DMS79 (cell line): ENCODE measurements at regions not wholly inside any gene's neighbourhood (a gene's known extent, or its start where the extent isn't known, plus 50 kb on each side); places are given as distances from the start of the nearest gene placed in this dataset.

ENCODE experiments used
- DNase-seq: peaks from one replicate; lab custom pipeline; 2025; lab: John Stamatoyannopoulos, UW

DNA sequence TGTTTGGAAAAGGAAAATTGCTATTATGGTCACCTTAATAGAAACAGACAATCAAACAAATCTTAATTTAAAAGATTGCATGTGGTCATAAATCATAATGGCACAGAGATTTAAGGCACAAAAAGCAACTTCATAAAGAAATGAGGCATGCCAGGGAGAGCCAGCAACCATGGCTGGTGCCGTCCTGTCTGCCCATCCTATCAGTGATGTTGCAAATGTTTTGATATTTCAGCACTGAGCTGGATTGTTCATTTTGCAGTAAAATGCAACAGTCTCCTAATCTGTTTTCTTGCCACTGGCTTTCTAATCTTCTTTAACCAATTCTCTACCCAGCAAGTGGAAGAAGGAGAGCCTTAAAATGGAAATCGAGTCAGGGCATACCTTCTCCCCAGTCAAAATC is 249.8 kb downstream of the SAMD5 start:
- no peak for DNase-seq

- no peak for DNase-seq
Measured at GRCh38 chr6:147759093-147759492, 250.6 kb downstream of the SAMD5 start.

- DNase-seq: no peak
Measured at GRCh38 chr6:147759536-147759935, 251.0 kb downstream of the SAMD5 start.

DNA sequence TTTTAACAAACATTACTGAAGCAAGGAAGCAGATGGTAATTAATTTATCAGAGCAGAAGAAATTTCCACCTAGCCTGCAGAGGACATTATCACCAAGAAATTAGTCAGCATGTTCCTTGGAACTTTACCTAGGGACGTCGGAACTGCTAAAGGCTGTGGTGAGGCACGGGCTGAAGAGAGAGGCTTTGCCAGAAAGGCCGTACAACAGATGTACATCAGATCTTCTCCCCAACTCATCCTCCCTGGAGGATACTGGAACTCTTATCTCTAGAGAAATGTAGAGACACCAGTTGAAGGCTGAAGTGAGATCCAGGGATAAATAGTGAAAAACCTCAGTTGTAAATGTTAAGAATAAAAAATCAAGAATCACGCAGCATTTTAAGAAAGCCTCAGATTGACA is 257.1 kb downstream of the SAMD5 start:
- DNase-seq: no peak

- no peak for DNase-seq
Measured at GRCh38 chr6:147768969-147769368, 260.5 kb downstream of the SAMD5 start.

DNA sequence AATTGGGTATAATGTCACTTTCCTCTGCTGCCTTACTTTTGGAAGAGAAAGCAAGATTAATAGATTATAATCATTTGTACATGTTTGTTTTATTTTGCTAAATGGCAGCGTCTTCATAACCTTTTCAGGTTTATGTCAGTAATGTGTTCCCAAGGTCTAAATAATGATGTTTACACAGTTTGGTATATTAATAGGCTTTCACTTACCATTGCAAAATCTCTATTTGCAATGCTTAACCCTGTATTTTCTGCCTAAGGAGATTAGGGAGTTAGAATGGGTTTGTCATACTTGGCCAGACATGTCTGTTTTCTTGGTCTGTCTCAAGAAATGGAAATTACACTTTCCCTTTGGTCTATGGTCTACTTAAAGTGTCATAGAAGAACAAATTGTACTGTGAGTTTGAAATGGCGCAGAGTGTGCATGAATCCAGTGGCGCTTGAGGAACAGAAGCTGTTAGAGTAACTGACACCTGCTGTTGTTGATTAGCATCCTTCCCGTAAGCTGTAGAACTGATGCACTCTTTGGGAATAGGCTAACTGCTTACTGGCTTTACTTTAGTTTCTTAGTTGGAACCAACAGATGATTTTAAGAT is 261.1 kb downstream of the SAMD5 start:
- no peak for DNase-seq

DNA sequence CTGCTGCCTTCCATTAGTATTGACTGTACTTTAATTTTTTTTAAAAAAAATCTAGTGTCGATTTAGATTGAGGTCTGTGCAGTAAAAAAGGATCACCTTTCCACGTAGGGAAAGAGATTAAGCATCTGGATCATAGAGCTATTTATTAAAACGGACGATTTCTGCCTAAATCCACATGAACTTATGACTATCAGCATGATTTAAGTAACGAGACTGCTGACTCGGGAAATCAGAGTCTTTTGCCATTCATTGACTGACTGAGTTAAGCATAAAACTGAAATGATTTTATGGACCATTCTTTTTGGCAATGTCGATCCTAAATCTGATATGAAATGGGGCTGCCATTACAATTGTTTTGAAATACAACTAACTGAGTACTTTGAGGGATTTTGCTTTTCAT is 261.7 kb downstream of the SAMD5 start:
- no peak for DNase-seq

DNA sequence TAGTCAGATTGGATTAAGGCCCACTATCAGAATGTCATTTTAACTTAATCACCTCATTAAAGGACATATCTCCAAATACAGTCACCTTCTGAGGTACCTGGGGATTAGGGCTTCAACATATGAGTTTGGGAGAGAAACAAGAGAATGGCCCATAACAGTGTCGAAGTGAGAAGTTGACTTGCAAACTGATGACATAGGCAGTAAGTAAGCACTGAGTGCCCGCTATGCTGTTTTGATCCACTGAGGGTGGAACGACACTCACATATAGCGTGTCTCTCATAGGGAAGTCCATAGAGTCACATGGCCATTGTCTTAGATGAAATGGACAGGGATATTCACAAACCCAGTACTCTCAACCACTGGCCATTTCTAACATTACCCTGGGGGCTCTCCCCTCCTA is 264.2 kb downstream of the SAMD5 start:
- DNase-seq: no peak

DNA sequence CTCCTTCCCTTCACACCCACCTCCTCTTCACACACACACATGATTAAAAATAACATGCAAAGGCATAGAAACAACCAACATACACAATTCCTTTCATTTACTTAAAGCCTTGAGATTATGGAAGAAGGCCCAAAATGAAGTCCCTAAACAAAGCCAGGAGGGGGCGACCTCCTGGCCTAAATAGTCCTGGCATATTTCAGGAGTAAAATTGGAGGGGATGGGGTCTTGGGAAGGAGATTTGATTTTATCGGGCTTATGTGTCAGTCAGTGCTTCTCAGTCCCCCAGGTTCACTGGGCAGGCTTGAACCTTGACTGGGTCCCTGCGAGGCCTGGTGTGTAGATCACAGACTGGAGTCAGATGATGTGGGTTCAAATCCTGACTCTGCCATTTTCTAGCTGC is 266.4 kb downstream of the SAMD5 start:
- no peak for DNase-seq

DNA sequence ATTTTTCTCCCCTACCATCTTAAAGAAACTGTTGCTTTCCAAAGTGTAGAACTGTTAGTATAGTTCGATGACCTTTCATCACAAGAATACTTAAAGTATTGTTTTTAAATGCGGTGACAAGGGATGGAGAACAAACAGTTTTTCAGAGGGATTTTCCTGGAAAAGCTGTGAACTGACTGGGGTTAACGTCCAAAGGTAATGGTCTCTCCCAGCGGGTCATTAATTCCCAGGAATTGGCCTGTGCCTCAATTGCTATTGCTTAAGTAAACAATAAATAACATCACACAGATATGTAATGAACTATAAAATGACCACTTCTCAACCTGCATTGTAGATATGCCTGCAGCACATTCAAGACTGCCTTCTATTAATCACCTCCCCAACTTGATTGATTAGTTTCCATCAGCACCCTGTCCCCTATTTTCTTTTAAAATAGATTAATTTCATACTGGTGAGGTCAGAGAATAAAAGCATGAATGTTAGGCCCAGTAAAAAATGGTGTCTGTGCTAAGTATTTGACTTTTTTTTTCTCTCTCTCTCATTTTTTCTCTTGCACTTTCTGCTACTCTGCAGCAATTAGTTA is 268.2 kb downstream of the SAMD5 start:
- DNase-seq: no peak

GRCh38 chr6:147779624-147780023 is 271.1 kb downstream of the SAMD5 start:
- DNase-seq: no peak

GRCh38 chr6:147782302-147782701 is 273.8 kb downstream of the SAMD5 start:
- DNase-seq: no peak

GRCh38 chr6:147784371-147784770 is 275.9 kb downstream of the SAMD5 start:
- DNase-seq: no peak

DNA sequence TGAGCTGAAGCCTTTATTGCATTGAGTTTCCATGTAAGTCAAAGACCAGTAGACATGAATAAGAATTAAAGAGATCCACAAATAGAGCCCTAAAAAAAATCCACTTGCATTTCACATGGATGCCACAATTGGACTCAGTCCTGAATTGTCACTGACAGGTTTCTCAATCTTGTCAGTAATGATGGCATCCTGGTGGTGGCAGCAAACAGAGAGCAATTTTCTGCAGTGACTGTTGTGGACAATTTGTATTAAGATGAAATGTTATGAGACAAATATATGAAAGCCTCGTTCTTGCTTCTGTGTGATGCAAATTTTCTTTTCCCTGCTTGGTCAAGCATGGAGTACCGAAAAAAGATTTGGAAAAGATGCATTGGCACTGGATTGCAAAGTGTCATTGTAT is 278.9 kb downstream of the SAMD5 start:
- DNase-seq: no peak

GRCh38 chr6:147789430-147789947 is 281.0 kb downstream of the SAMD5 start:
- no peak for DNase-seq

DNA sequence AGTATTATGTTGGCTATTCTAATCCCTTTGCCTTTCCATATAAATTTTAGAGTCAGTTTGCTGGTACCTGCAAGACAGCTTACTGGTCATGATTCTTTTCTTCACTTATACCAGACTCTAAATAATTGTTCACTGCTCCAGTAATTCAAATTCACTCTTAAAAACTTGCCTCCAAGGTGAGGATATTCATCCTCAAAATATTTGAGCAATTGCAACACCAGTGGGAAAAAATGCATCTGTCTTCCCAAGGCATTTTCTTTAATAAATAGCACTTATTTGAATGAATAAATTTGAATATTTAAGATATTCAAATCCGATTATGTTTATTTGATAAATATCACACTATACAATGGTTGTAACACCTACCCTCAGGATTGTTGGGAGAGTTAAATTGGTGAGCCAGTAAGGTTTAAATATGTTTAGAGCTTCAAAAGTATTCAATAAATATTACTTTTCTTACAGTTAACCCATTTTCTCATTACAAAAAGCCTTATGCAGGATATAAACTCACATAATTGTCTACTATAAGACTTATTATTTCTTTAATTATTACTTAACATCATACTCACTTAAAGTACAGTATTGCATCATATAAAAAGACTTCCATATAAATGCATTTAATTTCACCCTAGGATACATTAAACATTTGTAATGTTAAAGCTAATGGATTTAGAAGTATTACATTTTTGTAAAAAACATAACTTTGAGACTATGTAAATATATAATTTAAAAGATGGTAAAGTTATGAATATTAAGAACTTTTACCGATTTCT is 285.6 kb downstream of the SAMD5 start:
- DNase-seq: no peak

DNA sequence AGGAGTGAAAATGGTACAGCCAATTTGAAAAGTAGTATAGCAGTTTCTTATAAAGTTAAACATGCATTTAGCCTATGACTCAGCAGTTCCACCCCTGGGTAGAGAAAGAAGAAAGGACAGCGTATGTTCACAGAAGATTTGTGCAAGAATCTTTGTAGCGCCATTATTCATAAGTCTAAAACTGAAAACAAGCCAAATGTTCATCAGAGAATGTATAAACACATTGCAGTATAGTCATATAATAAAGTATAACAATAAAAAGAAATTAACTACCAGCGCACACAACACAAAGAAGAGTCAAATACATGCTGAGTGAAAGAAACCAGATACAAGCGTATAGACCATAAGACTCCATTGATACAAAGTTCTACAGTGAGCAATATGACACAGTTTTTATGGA is 294.0 kb downstream of the SAMD5 start:
- no peak for DNase-seq

DNA sequence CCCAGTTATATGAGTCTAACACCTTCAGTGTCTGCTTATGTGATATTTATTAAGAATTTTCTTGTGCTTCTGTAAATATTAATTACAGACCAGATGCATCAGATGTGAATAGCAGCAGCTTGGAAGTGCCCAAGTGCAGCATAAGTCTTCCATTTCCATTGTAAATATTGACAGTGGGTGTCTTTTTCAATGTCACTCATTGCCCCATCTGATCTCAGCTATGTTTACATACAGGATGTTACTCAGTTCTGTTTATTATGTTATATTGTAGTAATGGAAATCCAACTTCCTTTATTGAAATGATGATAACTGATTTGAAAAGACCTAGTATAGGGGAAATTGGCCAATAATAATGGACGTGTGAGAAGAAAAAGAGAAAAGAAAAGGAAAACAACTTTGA is 296.7 kb downstream of the SAMD5 start:
- DNase-seq: no peak

GRCh38 chr6:147806697-147807096 is 298.2 kb downstream of the SAMD5 start:
- DNase-seq: no peak

- DNase-seq: no peak
Measured at GRCh38 chr6:147808640-147809039, 300.1 kb downstream of the SAMD5 start.

DNA sequence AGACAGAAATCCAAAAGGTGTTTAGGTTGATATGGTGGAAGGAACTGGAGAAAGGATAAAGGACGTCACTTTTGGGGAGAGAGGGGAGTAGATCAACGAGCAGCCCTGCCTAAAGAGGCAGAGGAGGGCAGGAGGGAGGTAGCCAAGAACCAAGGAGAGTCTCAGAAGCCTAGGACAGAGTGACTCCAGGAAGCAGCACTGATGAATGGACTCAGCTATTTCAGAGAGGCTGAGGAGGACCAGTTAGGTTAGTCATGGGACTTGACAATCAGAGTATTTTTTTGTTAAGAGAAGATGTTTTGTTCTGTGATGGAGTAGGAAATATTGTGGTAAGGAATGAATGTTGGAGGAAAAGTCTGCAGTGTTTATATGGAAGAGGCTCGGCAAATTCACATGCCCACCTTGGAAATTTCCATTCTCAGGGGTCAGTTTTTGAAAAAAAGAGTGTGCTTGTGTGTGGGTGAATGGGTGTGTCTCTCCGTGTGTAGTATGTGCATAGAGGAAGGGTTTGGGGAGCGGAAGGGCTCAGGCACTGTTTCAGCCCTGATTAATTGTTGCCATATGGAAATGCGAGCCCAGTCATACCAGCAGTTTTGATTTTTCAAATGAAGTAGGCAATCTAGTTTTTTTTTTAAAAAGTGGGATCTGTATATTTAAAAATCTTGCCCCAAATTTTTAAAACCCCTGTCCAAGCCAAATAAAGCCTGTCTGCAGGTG is 303.6 kb downstream of the SAMD5 start:
- no peak for DNase-seq

DNA sequence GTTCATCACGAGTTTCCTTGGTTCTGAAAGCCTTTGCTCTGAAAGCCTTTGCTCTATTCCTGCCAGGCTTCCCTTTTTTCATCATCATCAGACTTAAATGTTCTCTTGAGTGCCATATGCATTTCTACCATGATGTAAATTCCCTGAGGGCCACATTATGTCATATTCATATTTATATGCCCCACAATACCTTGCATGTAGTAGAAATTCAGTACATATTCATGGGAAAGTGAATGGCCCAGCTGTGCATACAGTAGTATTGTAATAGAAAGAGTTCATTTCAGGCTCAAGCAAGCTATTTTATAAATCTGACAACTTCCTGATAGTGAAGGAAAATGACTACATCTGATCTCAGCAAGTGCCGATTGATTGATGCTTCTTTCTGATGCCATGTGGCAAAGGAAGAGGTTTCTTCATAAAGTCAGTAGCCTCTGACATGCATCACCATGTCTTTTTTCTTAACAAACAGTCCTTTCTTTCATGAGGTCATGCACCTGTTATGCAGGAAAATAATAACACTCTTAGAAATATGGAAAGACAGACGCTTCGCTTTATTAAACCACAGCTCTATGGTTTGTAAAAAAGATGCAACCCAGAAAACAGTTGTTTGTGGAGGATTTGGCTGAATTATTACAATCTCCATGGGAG is 308.7 kb downstream of the SAMD5 start:
- DNase-seq: no peak
